SK-N-SH (cell line): ENCODE measurements at regions not wholly inside any gene's neighbourhood (a gene's known extent, or its start where the extent isn't known, plus 50 kb on each side); places are given as distances from the start of the nearest gene placed in this dataset.
"Not testable (repeated sequence)": the region's sequence is repeated elsewhere in the genome, so short reads cannot be mapped to it uniquely, and the experiment has no call there.

Source experiments
- CTCF ChIA-PET: fragments of 300-600, 350-600 bp; formaldehyde crosslinking; extraction: SDS; loops from one replicate; lab custom pipeline; 2021; lab: Yijun Ruan, JAX
- POLR2A ChIA-PET: fragments of 350-600 bp; sonication (Branson Sonifier 250); formaldehyde crosslinking; extraction: SDS; loops from one replicate; lab custom pipeline; 2020; ENCODE audit warnings: antibody characterized with exemption, inconsistent platforms; lab: Yijun Ruan, JAX
- DNase-seq: peaks from one replicate; pipeline ENCODE4 v3.0.0; 2012
- H2AFZ ChIP-seq: fragments of 200-600 bp; sonication (generic); 2 replicates; pipeline ENCODE4 v1.8.1; 2016; ENCODE audit warnings: antibody characterized with exemption, mild to moderate bottlenecking, low read depth
- H3F3A ChIP-seq: fragments of 200-600 bp; sonication (generic); replicated peaks from 2 replicates; pipeline ENCODE3; 2016; ENCODE audit warnings: antibody characterized with exemption, mild to moderate bottlenecking; ENCODE audit not compliant: insufficient read depth
- H3K27ac ChIP-seq, 2 experiments: fragments of 200-500 bp in 1 of 2; fragments of 200-600 bp in 1 of 2; sonication (Bioruptor generic) in 1 of 2; sonication (generic), shearing (Covaris generic) in 1 of 2; 2 replicates each; pipeline versions ENCODE4 v1.5.1 to v1.6.1; 2014 to 2016; ENCODE audit warnings: low read depth in 2 of 2, inconsistent platforms in 1 of 2, low read length in 1 of 2, mild to moderate bottlenecking in 1 of 2, mixed read lengths in 1 of 2
- H3K27me3 ChIP-seq: fragments of 200-600 bp; sonication (generic), shearing (Covaris generic); 2 replicates; pipeline ENCODE4 v1.6.1; 2016; ENCODE audit warnings: mixed run types; ENCODE audit not compliant: insufficient read depth
- H3K36me3 ChIP-seq, 2 experiments: fragments of 200-500 bp in 1 of 2; fragments of 200-600 bp in 1 of 2; sonication (Bioruptor generic) in 1 of 2; sonication (generic) in 1 of 2; replicated peaks in 1 of 2; 2 replicates each; pipeline versions ENCODE3 to v1.5.1; 2014 to 2016; ENCODE audit warnings: low read length in 1 of 2, mild to moderate bottlenecking in 1 of 2; ENCODE audit not compliant: insufficient read depth in 2 of 2, control insufficient read depth in 1 of 2
- H3K4me1 ChIP-seq, 2 experiments: fragments of 200-500 bp in 1 of 2; fragments of 200-600 bp in 1 of 2; sonication (Bioruptor generic) in 1 of 2; sonication (generic), shearing (Covaris generic) in 1 of 2; 2 replicates each; pipeline versions ENCODE4 v1.5.1 to v1.6.1; 2014 to 2016; ENCODE audit warnings: low read depth in 1 of 2, low read length in 1 of 2, mixed run types in 1 of 2; ENCODE audit not compliant: insufficient read depth in 2 of 2, control insufficient read depth in 1 of 2
- H3K4me2 ChIP-seq: fragments of 200-600 bp; sonication (generic), shearing (Covaris generic); 2 replicates; pipeline ENCODE4 v1.6.1; 2017; ENCODE audit warnings: mixed run types
- H3K4me3 ChIP-seq, 2 experiments: fragments of 200-500 bp in 1 of 2; fragments of 200-600 bp in 1 of 2; sonication (Bioruptor generic) in 1 of 2; sonication (generic), shearing (Covaris generic) in 1 of 2; 2 replicates each; pipeline versions ENCODE4 v1.5.1 to v1.8.1; 2014 to 2016; ENCODE audit warnings: low read depth in 2 of 2, inconsistent platforms in 1 of 2, low read length in 1 of 2, mild to moderate bottlenecking in 1 of 2, mixed read lengths in 1 of 2, moderate library complexity in 1 of 2
- H3K79me2 ChIP-seq: fragments of 200-600 bp; sonication (generic); 2 replicates; pipeline ENCODE4 v1.8.1; 2017; ENCODE audit warnings: mild to moderate bottlenecking; ENCODE audit not compliant: insufficient read depth
- H3K9ac ChIP-seq: fragments of 200-600 bp; sonication (generic); 2 replicates; pipeline ENCODE4 v1.6.1; 2017; ENCODE audit warnings: mixed run types
- H3K9me2 ChIP-seq: fragments of 200-600 bp; sonication (generic); 2 replicates; pipeline ENCODE4 v1.6.1; 2017; ENCODE audit warnings: mixed run types
- H3K9me3 ChIP-seq: fragments of 200-600 bp; sonication (generic); 2 replicates; pipeline ENCODE4 v1.6.1; 2017; ENCODE audit warnings: mixed run types, mild to moderate bottlenecking, moderate library complexity
- H4K20me1 ChIP-seq: fragments of 200-600 bp; sonication (generic); 2 replicates; pipeline ENCODE4 v1.6.1; 2017; ENCODE audit warnings: mild to moderate bottlenecking, mixed run types; ENCODE audit not compliant: insufficient read depth
- EZH2phosphoT487 ChIP-seq: fragments of 200-600 bp; sonication (generic); IDR thresholded peaks from 2 replicates; pipeline ENCODE4 v1.6.1; 2017; ENCODE audit warnings: low read depth, mixed run types, mild to moderate bottlenecking, antibody characterized with exemption, moderate library complexity, borderline replicate concordance
- GABPA ChIP-seq: IDR thresholded peaks from 2 replicates; pipeline ENCODE4 v1.4.0; 2012; ENCODE audit warnings: low read depth, mild to moderate bottlenecking
- JUND ChIP-seq: IDR thresholded peaks from 2 replicates; pipeline ENCODE4 v1.4.0; 2012
- MEF2A ChIP-seq: IDR thresholded peaks from 2 replicates; pipeline ENCODE4 v1.4.0; 2012; ENCODE audit warnings: low read depth, borderline replicate concordance
- MXI1 ChIP-seq: IDR thresholded peaks from 2 replicates; pipeline ENCODE4 v1.6.1; 2012; ENCODE audit warnings: mild to moderate bottlenecking, low read depth, low read length, improper control_type of control experiment
- POLR2AphosphoS5 ChIP-seq: IDR thresholded peaks from 2 replicates; pipeline ENCODE4 v1.6.1; 2012; ENCODE audit warnings: low read depth, low read length
- RCOR1 ChIP-seq: fragments of 150-350 bp; IDR thresholded peaks from 2 replicates; pipeline ENCODE4 v1.6.1; 2017; ENCODE audit warnings: antibody characterized with exemption, low read length
- RXRA ChIP-seq: IDR thresholded peaks from 2 replicates; pipeline ENCODE4 v1.4.0; 2012; ENCODE audit warnings: low read depth, mild to moderate bottlenecking, borderline replicate concordance
- SMC3 ChIP-seq: IDR thresholded peaks from 2 replicates; pipeline ENCODE4 v1.6.1; 2012; ENCODE audit warnings: low read depth, low read length, improper control_type of control experiment
- TEAD4 ChIP-seq: IDR thresholded peaks from 2 replicates; pipeline ENCODE4 v1.4.0; 2012; ENCODE audit warnings: mild to moderate bottlenecking, borderline replicate concordance; ENCODE audit not compliant: insufficient read depth
- USF1 ChIP-seq: IDR thresholded peaks from 2 replicates; pipeline ENCODE4 v1.4.0; 2012; ENCODE audit warnings: low read depth, borderline replicate concordance
- USF2 ChIP-seq: fragments of 150-350 bp; IDR thresholded peaks from 2 replicates; pipeline ENCODE4 v1.6.1; 2017; ENCODE audit warnings: antibody characterized with exemption, low read length, low read depth, borderline replicate concordance
- ZBTB33 ChIP-seq: IDR thresholded peaks from 2 replicates; pipeline ENCODE4 v1.4.0; 2012; ENCODE audit warnings: low read depth, borderline replicate concordance
- WGBS: methylation state at CpG from one replicate; pipeline ENCODE4 v1.1.6; 2017; ENCODE audit warnings: low lambda C conversion rate; 5-methylcytosine and 5-hydroxymethylcytosine counted together

GRCh38 chr1:76699646-76700045, 167.6 kb upstream of the ST6GALNAC5 start:
- H3K27me3 ChIP-seq, H3K27ac ChIP-seq, POLR2A ChIA-PET, DNase-seq, H3K4me2 ChIP-seq, H3K9me2 ChIP-seq, H3K4me1 ChIP-seq, H3K4me3 ChIP-seq, H3F3A ChIP-seq, H3K36me3 ChIP-seq, H2AFZ ChIP-seq, H4K20me1 ChIP-seq, H3K9me3 ChIP-seq, H3K9ac ChIP-seq, H3K79me2 ChIP-seq: not testable (repeated sequence)
- CTCF ChIA-PET, result interaction anchor here (0.6 kb wide), 1 partner anchor 11 kb away, joined by 3 read pairs; no protein-coding TSS in a partner anchor
- WGBS, result 93% methylated on average over 14 of the region's 21 CpGs

- POLR2A ChIA-PET, result not testable (repeated sequence)
- CTCF ChIA-PET, result interaction anchor here (0.6 kb wide), 1 partner anchor 11 kb away, joined by 3 read pairs; no protein-coding TSS in a partner anchor
- 91% methylated on average over 4 of the region's 12 CpGs for WGBS
Observed at GRCh38 chr1:76700200-76700599, 167.1 kb upstream of the ST6GALNAC5 start.

GRCh38 chr1:76705560-76705959, 161.7 kb upstream of the ST6GALNAC5 start:
- DNase-seq, result no peak
- H3K4me1 ChIP-seq, result peaks cover 0 to 4% of the 10 kb centered on the region in 2 experiments; a peak in 2 of 4 replicates
- no peak overlapping the region for H3K4me2 ChIP-seq
- H3K27ac ChIP-seq, result no peak overlapping the region
- H3K36me3 ChIP-seq, result no peaks in the 10 kb centered on the region
- H2AFZ ChIP-seq, result no peak overlapping the region
- no peaks in the 10 kb centered on the region for H3K9me3 ChIP-seq
- ChIA-PET POLR2A (no interaction called here), CTCF (interaction anchor here (1.0 to 1.2 kb wide), 2 partner anchors 14 to 551 kb away, joined by 3 read pairs; no protein-coding TSS in a partner anchor)
- H3F3A ChIP-seq, result no peaks in the 10 kb centered on the region
- no peak overlapping the region for H3K9ac ChIP-seq
- H3K79me2 ChIP-seq, result no peaks in the 10 kb centered on the region
- H3K9me2 ChIP-seq, result no peaks in the 10 kb centered on the region
- TF ChIP-seq JUND (no peak), MEF2A (no peak), RXRA (no peak), TEAD4 (no peak), USF1 (no peak), EZH2phosphoT487 (no peak), USF2 (no peak), POLR2AphosphoS5 (no peak), GABPA (no peak), SMC3 (no peak), ZBTB33 (no peak), RCOR1 (no peak), MXI1 (no peak)
- TF ChIP-seq, all 33 proteins: peak for 0
- H3K27me3 ChIP-seq, result no peaks in the 10 kb centered on the region
- H4K20me1 ChIP-seq, result no peaks in the 10 kb centered on the region
- WGBS, result 54% methylated on average over 4 of the region's 4 CpGs
- H3K4me3 ChIP-seq, result no peak overlapping the region

More at GRCh38 chr1:76700200-76700599, 167.1 kb upstream of the ST6GALNAC5 start:
- not testable (repeated sequence) for H3F3A ChIP-seq, DNase-seq, H2AFZ ChIP-seq, H3K79me2 ChIP-seq, H3K27ac ChIP-seq, H3K4me1 ChIP-seq, H4K20me1 ChIP-seq, H3K9me3 ChIP-seq, H3K9ac ChIP-seq, H3K9me2 ChIP-seq, H3K36me3 ChIP-seq, H3K27me3 ChIP-seq, H3K4me3 ChIP-seq, H3K4me2 ChIP-seq
